ENCODE measurements at regions not wholly inside any gene's neighbourhood (a gene's known extent, or its start where the extent isn't known, plus 50 kb on each side); places are given as distances from the start of the nearest gene placed in this dataset.

- DNase-seq (ENCODE audit: low spot score): no peak
These were observed 1445.1 kb upstream of the CADM2 start for GRCh38 chr3:83513677-83514076.

- peak; percentile 84 for DNase-seq (ENCODE audit: low spot score)
These were observed 1444.5 kb upstream of the CADM2 start for GRCh38 chr3:83514130-83514914.

DNA sequence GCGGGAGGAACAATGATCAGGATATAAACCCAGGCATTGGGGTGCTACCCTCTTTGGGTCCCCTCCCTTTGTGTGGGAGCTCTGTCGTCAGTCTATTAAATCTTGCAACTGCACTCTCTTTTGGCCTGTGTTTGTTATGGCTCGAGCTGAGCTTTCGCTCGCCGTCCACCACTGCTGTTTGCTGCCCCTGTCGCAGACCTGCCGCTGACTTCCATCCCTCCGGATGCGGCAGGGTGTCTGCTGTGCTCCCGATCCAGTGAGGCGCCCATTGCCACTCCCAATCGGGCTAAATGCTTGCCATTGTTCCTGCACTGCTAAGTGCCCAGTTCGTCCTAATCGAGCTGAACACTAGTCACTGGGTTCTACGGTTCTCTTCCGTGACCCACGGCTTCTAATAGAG, 1443.7 kb upstream of the CADM2 start:
- no peak for DNase-seq (ENCODE audit: low spot score)

DNA sequence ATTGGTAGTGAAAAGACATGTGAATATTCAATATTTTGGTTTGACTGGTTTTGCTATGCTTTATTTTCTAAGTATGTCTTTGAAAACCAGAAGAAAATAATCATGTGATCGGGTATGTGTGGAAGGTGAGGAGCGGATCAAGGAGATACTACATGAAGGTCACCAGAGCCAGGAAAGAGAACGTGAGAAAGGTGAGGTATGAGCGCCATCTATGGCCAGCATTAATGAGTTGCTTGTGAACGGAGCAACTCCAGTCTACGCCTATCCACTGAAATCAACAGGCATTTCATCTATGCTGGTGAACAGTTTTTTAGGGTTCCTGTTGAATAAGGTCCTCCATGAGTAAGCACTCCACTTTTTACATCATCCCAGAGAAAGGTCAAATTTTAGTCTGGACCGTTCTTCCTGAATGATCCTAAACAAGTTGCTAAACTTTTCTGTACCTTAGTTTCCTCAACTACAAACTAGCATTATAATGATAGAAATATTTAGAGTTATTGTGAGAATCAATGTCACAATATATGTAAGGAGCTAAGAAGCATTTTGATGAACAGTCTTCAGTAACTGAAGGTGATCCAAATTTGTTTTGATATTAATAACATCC, 1435.2 kb upstream of the CADM2 start:
- DNase-seq (ENCODE audit: low spot score): peak; percentile 75

GRCh38 chr3:83524901-83525300, 1433.9 kb upstream of the CADM2 start:
- DNase-seq (ENCODE audit: low spot score): no peak

- DNase-seq (ENCODE audit: low spot score): no peak
These were observed 1399.7 kb upstream of the CADM2 start for GRCh38 chr3:83559082-83559481.

DNA sequence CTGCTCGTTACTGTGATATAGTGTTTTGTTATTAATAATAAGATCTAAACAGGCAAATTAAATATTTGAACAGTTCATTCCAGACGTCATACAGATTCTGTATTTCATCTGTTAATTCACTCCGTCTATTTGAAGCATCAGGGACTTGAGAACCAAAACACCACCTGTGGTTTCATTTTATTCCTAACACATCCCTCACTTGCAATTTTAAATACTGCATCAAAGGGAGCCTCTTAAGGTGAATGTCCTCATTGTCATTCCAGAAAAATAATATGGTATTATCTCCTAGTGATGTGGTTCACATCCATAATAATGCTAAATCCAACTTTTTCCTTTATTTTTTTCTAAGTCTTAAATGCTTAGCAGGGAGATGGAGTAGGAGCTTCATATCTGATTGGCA, 1390.9 kb upstream of the CADM2 start:
- no peak for DNase-seq (ENCODE audit: low spot score)

DNA sequence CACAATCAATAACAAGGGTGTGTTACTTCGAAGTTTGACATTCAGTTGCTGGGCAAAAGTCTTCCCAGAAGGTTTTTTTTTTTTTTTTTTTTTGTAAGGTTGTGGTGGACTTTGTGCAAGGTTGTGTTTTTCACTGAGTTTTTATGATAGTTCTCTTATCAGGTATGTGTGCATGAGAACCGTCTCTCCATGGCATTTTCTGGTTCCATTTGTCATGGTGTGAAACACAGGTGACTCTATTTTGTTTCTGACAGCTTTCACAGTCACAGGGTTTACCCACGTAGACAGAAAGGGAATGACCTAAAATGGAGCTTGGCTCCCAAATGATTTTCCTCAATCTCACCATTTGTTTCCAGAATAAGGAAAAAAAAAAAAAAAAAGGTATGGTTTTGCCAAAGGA, 1377.2 kb upstream of the CADM2 start:
- DNase-seq (ENCODE audit: low spot score): no peak

DNA sequence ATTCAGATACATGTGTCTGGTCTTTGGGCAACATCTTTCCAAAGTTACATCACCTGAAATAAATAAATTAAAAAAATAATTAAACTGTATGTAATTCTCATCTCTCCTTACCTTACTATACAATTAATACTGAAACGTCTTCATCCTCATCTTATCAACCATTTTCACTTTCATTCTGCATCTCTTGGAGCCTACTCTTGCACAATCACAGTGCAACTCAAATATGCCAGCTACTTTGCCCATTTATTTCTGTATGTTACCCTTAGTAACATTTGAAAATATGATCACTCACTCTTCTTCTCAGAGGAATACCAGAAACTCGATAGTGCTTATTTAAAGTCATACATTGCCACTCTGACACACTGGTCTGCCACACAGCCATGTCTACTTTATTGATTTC, 1357.1 kb upstream of the CADM2 start:
- no peak for DNase-seq (ENCODE audit: low spot score)

- DNase-seq (ENCODE audit: low spot score): no peak
These were observed 1336.3 kb upstream of the CADM2 start for GRCh38 chr3:83622526-83622925.

DNA sequence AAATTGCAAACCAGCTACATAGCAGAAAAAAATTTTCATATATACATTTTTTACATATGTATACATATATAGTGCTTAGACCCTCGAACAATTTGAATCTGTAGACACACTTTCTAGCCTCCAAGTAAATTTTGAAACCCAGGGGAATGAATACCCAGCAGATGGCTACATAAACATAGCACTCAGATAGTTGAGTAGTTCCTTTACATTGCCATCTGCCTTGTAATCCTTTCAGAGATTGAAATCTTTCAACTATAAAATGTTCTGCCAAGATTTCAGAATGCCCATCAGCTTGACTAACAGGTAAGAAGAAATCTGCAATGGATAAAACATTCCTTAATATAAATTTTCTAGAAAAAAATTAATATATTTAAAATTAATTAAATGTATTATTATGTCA, 1333.5 kb upstream of the CADM2 start:
- no peak for DNase-seq (ENCODE audit: low spot score)

GRCh38 chr3:83628471-83628870, 1330.3 kb upstream of the CADM2 start:
- DNase-seq (ENCODE audit: low spot score): no peak

DNA sequence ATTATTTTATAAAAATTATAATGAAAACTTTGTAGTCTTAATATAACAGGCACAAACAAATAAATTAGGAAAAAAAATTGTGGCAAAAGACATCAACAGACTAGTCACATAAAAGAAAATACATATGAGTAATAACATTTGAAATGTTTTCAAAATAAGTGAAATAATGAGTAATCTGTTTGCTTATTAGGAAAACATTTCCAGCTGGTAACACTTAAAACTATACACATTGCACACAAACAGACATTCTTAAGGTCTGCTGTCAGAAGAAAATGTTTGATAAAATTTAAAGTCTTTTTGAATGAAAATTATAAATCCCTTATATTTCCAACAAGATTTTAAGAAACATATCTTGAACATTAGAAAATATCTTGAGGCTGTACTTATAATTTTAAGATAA, 1326.3 kb upstream of the CADM2 start:
- no peak for DNase-seq (ENCODE audit: low spot score)

DNA sequence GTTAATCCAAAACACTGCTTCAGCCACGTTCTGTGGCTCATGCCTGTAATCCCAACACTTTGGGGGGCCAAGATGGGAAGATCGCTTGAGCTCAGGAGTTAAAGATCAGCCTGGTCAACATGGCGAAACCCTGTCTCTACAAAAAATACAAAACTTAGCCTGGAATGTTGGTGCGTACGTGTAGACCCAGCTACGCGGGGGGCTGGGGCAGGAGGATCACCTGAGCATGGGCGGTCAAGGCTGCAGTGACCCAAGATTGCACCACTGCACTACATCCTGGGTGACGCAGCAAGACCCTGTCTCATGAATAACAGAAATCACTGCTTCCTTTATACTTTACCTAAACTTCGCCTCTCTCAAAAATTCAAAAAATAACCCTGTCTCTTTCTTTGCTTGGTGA, 1325.0 kb upstream of the CADM2 start:
- DNase-seq (ENCODE audit: low spot score): no peak

DNA sequence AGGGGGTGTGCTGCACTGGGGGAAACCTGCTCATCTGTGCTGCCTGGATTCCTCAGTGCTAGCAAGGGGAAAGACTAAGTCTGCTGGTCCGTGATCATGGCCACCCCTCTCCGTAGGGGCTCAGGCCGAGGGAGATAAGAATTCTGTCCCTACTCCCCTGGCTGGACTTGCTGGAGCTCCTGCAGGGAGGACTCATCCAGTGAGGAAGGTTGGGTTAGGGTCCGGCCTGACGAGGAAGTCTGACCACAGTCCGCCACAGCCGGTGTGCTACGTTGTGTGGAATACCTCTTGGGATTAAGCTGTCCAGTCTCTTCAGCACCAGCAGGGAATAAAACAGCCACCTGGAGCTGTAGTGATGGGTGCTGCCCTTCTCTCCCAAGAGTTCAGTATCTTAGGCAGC, 1309.1 kb upstream of the CADM2 start:
- DNase-seq (ENCODE audit: low spot score): no peak

GRCh38 chr3:83655083-83655482, 1303.7 kb upstream of the CADM2 start:
- no peak for DNase-seq (ENCODE audit: low spot score)

- DNase-seq (ENCODE audit: low spot score): no peak
These were observed 1296.3 kb upstream of the CADM2 start for GRCh38 chr3:83662381-83662960.

GRCh38 chr3:83670416-83670815, 1288.4 kb upstream of the CADM2 start:
- DNase-seq (ENCODE audit: low spot score): no peak

- no peak for DNase-seq (ENCODE audit: low spot score)
These were observed 1274.7 kb upstream of the CADM2 start for GRCh38 chr3:83683937-83684598.

DNA sequence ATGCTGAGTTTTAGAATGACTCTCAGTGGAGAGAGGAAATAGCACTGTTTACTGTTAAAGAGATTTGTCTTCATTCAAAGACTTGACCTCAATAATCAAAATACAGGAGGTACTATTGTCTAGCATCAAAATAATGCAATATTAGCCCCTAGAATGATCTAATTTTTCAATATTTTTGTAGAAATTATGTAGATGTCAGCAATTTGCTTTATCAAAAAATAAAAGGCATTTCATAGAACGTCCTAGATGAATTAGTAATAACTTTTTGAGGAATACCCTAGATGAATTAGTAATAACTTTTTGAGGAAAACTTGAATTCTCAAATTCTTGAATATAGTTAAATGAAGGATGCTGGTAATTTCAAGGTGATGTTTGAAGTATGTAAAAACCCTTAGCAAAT, 1252.1 kb upstream of the CADM2 start:
- DNase-seq (ENCODE audit: low spot score): no peak

GRCh38 chr3:83715307-83715706, 1243.5 kb upstream of the CADM2 start:
- DNase-seq (ENCODE audit: low spot score): no peak

DNA sequence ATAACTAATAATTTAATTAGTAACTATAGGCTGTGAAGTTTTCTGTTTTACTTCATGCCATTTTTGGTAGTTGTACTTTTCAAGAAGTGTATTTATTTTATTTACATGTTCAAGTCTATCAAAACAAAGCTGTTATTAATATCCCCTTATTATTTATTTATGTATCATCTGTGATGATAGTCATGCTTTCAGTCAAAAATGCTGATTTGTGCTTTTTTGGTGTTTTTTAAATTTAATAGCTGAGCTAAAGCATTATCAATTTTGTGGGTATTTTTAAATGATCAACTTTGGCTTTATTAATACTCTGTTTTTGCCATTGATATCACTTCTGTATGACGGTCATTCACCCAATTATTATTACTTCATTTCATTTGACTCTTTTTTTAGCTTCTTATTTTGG, 1229.2 kb upstream of the CADM2 start:
- no peak for DNase-seq (ENCODE audit: low spot score)

- DNase-seq (ENCODE audit: low spot score): peak; percentile 5
These were observed 1224.1 kb upstream of the CADM2 start for GRCh38 chr3:83734656-83735055.

Measured in A172 (cell line).